CD4-positive, alpha-beta T cell (primary cell): ENCODE measurements at regions not wholly inside any gene's neighbourhood (a gene's known extent, or its start where the extent isn't known, plus 50 kb on each side); places are given as distances from the start of the nearest gene placed in this dataset.

Source experiments
- ATAC-seq: fragments of 200-7000 bp; cut with Tn5 transposase; one replicate; pipeline ENCODE4 v1.10.0; 2022; ENCODE audit warnings: mild to moderate bottlenecking; ENCODE audit not compliant: poor library complexity
- CTCF ChIA-PET: fragments of 350-600 bp; sonication (Branson Sonifier 250); formaldehyde crosslinking; loops from one replicate; lab custom pipeline; 2021; ENCODE audit warnings: antibody characterized with exemption, inconsistent platforms; lab: Charles Lee
- POLR2A ChIA-PET: fragments of 350-600 bp; sonication (Branson Sonifier 250); formaldehyde crosslinking; loops from one replicate; lab custom pipeline; 2021; ENCODE audit warnings: antibody characterized with exemption, inconsistent platforms; lab: Charles Lee
- DNase-seq, 14 experiments: peaks; one replicate each; pipeline ENCODE4 v3.0.0-alpha.2; 2013 to 2020; ENCODE audit warnings: mixed read lengths in 2 of 14
- H3K27ac ChIP-seq, 2 donors: one replicate each; pipeline versions ENCODE4 v1.5.1 to v1.7.0; 2013; ENCODE audit warnings: low read length in 2 of 2, low read depth in 1 of 2, mild to moderate bottlenecking in 1 of 2
- H3K27me3 ChIP-seq, 2 experiments: 1 replicate in 1 of 2; 2 replicates in 1 of 2; pipeline versions ENCODE4 v1.6.1 to v1.7.0; 2013; ENCODE audit warnings: low read length in 2 of 2, control low read depth in 1 of 2, mild to moderate bottlenecking in 1 of 2, moderate library complexity in 1 of 2; ENCODE audit not compliant: insufficient read depth in 2 of 2, control insufficient read depth in 1 of 2
- H3K36me3 ChIP-seq: one replicate; pipeline ENCODE4 v1.6.1; 2013; ENCODE audit warnings: low read length, control low read depth; ENCODE audit not compliant: insufficient read depth
- H3K4me1 ChIP-seq: one replicate; pipeline ENCODE4 v1.6.1; 2013; ENCODE audit warnings: low read length, control low read depth; ENCODE audit not compliant: insufficient read depth
- H3K4me3 ChIP-seq: one replicate; pipeline ENCODE4 v1.5.1; 2013; ENCODE audit warnings: mild to moderate bottlenecking, low read length, moderate library complexity
- H3K9me3 ChIP-seq, 2 experiments: 1 replicate in 1 of 2; 2 replicates in 1 of 2; pipeline versions ENCODE4 v1.6.1 to v1.7.0; 2013; ENCODE audit warnings: low read length in 2 of 2, mild to moderate bottlenecking in 2 of 2, control low read depth in 1 of 2, moderate library complexity in 1 of 2; ENCODE audit not compliant: control insufficient read depth in 1 of 2, insufficient read depth in 1 of 2
- H3K27ac Mint-ChIP-seq: one replicate; pipeline ENCODE4 v1.8.0; 2020; ENCODE audit warnings: mixed read lengths
- H3K27me3 Mint-ChIP-seq: one replicate; pipeline ENCODE4 v1.8.0; 2021; ENCODE audit warnings: mixed read lengths
- H3K36me3 Mint-ChIP-seq: one replicate; pipeline ENCODE4 v1.8.0; 2021; ENCODE audit warnings: low read depth, mixed read lengths
- H3K4me1 Mint-ChIP-seq: one replicate; pipeline ENCODE4 v1.8.0; 2021; ENCODE audit warnings: low read depth, mixed read lengths
- H3K4me3 Mint-ChIP-seq: one replicate; pipeline ENCODE4 v1.8.0; 2020; ENCODE audit warnings: mild to moderate bottlenecking, mixed read lengths
- H3K9me3 Mint-ChIP-seq: one replicate; pipeline ENCODE4 v1.8.0; 2020; ENCODE audit warnings: mixed read lengths
- CTCF ChIP-seq: fragments of 200-600 bp; IDR thresholded peaks from one replicate; pipeline ENCODE4 v1.8.0; 2022; ENCODE audit warnings: antibody characterized with exemption, mild to moderate bottlenecking
- intact Hi-C, 2 experiments: fragments of 100-400 bp; cut with DNase I in 1 of 2; cut with micrococcal nuclease in 1 of 2; formaldehyde crosslinking; loops; one replicate each; pipeline versions ENCODE4 v1.15.1 to v1.9.0; 2023 to 2025; cut with DNase I, micrococcal nuclease

- Mint-ChIP-seq H3K4me3 (no peak overlapping the region), H3K27ac (no peak overlapping the region), H3K36me3 (no peaks in the 10 kb centered on the region), H3K27me3 (no peaks in the 10 kb centered on the region), H3K9me3 (no peaks in the 10 kb centered on the region), H3K4me1 (no peaks in the 10 kb centered on the region)
- H3K4me1 ChIP-seq = no peaks in the 10 kb centered on the region
- ATAC-seq = no peak
- CTCF ChIA-PET = no interaction called here
- intact Hi-C loops = no loop called here
- no peak for TF ChIP-seq CTCF
- H3K27me3 ChIP-seq = no peaks in the 10 kb centered on the region
- no peak overlapping the region for H3K4me3 ChIP-seq
- no peaks in the 10 kb centered on the region for H3K9me3 ChIP-seq
- POLR2A ChIA-PET = no interaction called here
- no peak for DNase-seq
- H3K36me3 ChIP-seq = no peaks in the 10 kb centered on the region
- H3K27ac ChIP-seq = no peak overlapping the region
Observed at GRCh38 chr6:142653710-142654420, 291.1 kb downstream of the HIVEP2 start.

GRCh38 chr6:142659661-142660060 is 285.3 kb downstream of the HIVEP2 start:
- Histone ChIP-seq H3K4me3 (no peak overlapping the region), H3K36me3 (no peaks in the 10 kb centered on the region), H3K27me3 (no peaks in the 10 kb centered on the region), H3K4me1 (no peaks in the 10 kb centered on the region), H3K27ac (no peak overlapping the region), H3K9me3 (no peaks in the 10 kb centered on the region)
- ChIA-PET POLR2A (no interaction called here), CTCF (no interaction called here)
- H3K36me3 Mint-ChIP-seq = no peaks in the 10 kb centered on the region
- peaks cover 9% of the 10 kb centered on the region for H3K9me3 Mint-ChIP-seq
- H3K27ac Mint-ChIP-seq = no peak overlapping the region
- DNase-seq = no peak
- intact Hi-C loops = no loop called here
- ATAC-seq = no peak
- H3K4me3 Mint-ChIP-seq = no peak overlapping the region
- H3K4me1 Mint-ChIP-seq = no peaks in the 10 kb centered on the region
- no peaks in the 10 kb centered on the region for H3K27me3 Mint-ChIP-seq
- TF ChIP-seq CTCF = no peak

- CTCF ChIA-PET = no interaction called here
- no peak overlapping the region for H3K4me3 Mint-ChIP-seq
Observed at GRCh38 chr6:142665393-142665792, 279.6 kb downstream of the HIVEP2 start.

More at GRCh38 chr6:142665393-142665792, 279.6 kb downstream of the HIVEP2 start:
- Mint-ChIP-seq H3K27me3 (no peaks in the 10 kb centered on the region), H3K9me3 (peaks cover 12% of the 10 kb centered on the region), H3K36me3 (no peaks in the 10 kb centered on the region), H3K27ac (no peak overlapping the region), H3K4me1 (peaks cover 18% of the 10 kb centered on the region)
- no peaks in the 10 kb centered on the region for H3K4me1 ChIP-seq
- ATAC-seq (no peak), DNase-seq (no peak)
- H3K4me3 ChIP-seq = no peak overlapping the region
- no peak for TF ChIP-seq CTCF
- no peaks in the 10 kb centered on the region for H3K9me3 ChIP-seq
- no peaks in the 10 kb centered on the region for H3K36me3 ChIP-seq
- POLR2A ChIA-PET = no interaction called here
- H3K27me3 ChIP-seq = no peaks in the 10 kb centered on the region
- intact Hi-C loops = no loop called here
- H3K27ac ChIP-seq = no peak overlapping the region
